HG02759 (cell line): ENCODE measurements at regions not wholly inside any gene's neighbourhood (a gene's known extent, or its start where the extent isn't known, plus 50 kb on each side); places are given as distances from the start of the nearest gene placed in this dataset.
"Not testable (repeated sequence)": the region's sequence is repeated elsewhere in the genome, so short reads cannot be mapped to it uniquely, and the experiment has no call there.

ENCODE experiments used
- ATAC-seq: cut with Tn5 transposase; IDR thresholded peaks from one replicate; pipeline ENCODE4 v1.9.1; 2021; ENCODE audit warnings: mild to moderate bottlenecking, moderate library complexity; ENCODE audit not compliant: unreplicated experiment

GRCh38 chrX:56125946-56126345, 106.2 kb upstream of the KLF8 start:
- no peak for ATAC-seq

GRCh38 chrX:56130031-56130430, 102.1 kb upstream of the KLF8 start:
- no peak for ATAC-seq

- no peak for ATAC-seq
These were observed 101.7 kb upstream of the KLF8 start for GRCh38 chrX:56130436-56130835.

GRCh38 chrX:56164135-56164534, 68.0 kb upstream of the KLF8 start:
- not testable (repeated sequence) for ATAC-seq
